Activated CD4-positive, alpha-beta T cell treated with anti-CD3 and anti-CD28 coated beads for 24 hours (primary cell): ENCODE measurements at regions not wholly inside any gene's neighbourhood (a gene's known extent, or its start where the extent isn't known, plus 50 kb on each side); places are given as distances from the start of the nearest gene placed in this dataset.

ENCODE experiments used
- DNase-seq, 2 donors: peaks; one replicate each; pipeline ENCODE4 v3.0.0-alpha.2; 2020; ENCODE audit warnings: low read depth in 2 of 2

GRCh38 chr5:57804505-57804904, 321.9 kb upstream of the ACTBL2 start:
- no peak for DNase-seq

- DNase-seq, result no peak
Measured at GRCh38 chr5:57804007-57804444, 321.4 kb upstream of the ACTBL2 start.

GRCh38 chr5:57802131-57802530, 319.5 kb upstream of the ACTBL2 start:
- no peak for DNase-seq

GRCh38 chr5:57795203-57795602, 312.6 kb upstream of the ACTBL2 start:
- DNase-seq, result no peak

DNA sequence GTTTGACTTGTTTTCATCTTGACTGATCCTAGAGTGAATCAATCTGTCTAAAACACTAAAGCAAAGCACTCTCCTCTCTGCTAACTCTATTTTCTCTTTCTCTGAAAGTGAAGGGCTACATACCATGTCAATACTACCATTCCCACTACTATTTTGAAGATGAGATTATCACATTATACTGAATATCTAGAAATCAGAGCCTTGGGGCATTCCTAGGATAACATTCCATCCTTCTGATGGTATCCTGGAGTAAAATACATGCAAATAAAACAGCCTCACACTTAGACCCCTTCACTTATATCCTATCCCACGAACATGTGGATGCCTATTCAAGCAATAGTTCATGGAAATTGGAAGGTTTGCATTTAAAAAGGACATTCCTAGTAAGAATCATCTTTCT, 309.3 kb upstream of the ACTBL2 start:
- DNase-seq, result no peak

DNA sequence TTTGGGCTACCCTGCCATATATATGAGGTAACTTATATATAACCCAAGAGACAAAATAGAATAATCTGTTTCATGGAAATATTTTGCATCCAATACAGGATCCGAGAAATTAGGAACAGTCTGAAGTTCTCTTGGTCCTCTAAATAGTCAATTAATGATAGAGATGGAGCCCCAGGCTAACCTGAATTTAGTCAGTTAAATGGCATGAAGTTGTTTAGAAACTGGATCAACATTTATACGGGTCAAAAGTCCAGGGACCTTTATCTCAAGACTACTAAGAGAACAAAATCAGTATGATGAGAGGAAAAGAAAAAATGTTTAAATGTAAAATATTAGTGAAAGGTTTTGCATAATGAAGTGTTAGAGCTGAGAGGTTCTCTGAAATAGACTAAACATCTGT, 303.3 kb upstream of the ACTBL2 start:
- DNase-seq, result no peak

- no peak for DNase-seq
Measured at GRCh38 chr5:57784121-57784520, 301.5 kb upstream of the ACTBL2 start.

GRCh38 chr5:57783693-57784092, 301.1 kb upstream of the ACTBL2 start:
- no peak for DNase-seq

DNA sequence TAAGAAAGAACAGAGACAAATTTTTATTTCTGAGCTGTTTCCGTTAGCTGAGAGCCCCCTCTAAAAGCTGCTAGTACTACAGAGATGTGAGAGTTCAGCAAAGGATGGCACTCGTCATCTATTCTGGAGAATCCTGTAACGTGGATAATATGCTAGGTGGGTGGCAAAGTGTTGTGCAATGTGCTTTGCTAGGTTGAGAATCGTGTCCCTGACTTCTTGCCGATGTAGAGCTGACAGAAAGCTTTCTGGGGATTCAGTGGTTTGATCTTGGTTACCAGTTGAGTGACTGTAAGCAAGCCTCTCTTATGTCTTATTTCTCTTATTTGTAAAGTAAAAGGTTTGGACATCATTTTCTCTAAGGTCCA, 298.3 kb upstream of the ACTBL2 start:
- no peak for DNase-seq

DNA sequence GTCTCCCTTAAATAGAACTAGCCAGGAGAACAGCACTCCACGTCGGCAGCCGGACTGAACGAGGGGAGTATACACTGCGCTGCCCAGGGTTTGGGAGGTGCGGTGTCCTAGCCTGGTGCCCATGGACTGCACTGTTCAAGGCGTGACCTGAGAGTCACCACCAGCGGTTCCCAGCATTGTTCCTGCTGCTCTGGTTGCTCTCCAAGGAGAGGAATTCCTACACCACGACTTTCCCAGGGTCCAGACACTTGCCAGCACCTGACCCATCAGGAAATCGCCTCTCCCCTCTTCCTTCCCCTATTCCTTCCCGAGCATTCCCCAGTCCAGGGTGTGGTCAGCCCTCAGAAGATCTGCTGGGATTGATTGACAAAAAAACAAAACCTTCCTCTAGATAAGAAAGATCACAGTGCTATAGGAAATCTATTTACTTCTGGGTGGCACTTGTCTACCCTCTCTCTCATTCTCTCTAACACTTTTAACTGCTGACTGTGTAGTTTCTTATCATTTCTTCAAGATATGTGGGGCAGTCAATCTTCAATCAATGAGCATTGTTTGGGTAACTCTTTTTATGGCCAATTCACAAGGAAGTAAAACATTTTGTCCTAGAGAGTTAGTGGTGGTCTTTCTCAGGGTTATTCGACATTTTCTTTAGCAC, 297.8 kb upstream of the ACTBL2 start:
- no peak for DNase-seq

DNA sequence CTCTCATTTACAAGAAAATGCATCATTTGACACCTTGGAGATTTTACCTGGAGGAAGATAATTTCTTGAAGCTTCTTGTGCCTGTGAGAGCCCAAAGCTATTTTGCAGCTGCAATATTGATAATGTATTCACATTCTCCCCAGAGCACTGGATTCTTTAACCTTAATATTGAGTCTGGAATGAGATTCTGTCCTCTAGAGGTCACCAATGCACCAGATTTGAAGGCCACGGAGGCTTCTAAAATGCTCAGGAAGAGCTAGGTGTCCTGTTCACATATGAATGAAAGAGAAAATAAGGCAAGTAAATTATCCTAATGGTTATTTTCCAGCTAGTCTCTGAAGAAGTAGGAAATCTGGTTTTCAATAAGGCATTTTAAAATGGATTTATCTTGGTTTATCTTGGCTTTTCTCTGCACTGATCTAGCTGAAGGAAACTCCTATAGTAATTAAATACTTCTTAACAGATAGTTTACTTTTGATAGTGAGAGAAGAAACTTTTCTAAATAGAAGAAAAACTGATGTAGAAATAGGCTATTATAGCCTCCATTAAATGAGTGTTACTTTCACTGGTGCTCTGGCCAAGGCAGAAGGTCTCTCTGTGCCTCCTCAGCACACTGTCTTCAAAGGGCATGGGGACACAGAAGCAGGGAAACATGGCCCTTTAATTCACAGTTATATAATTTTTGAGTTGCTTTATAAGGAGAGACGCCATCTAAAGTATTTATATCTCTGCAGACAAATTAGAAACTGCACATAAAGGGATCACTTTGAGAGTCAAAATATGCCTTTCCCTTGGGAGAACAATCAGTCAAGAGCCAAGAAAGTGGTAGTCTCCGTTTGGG, 297.0 kb upstream of the ACTBL2 start:
- no peak for DNase-seq

DNA sequence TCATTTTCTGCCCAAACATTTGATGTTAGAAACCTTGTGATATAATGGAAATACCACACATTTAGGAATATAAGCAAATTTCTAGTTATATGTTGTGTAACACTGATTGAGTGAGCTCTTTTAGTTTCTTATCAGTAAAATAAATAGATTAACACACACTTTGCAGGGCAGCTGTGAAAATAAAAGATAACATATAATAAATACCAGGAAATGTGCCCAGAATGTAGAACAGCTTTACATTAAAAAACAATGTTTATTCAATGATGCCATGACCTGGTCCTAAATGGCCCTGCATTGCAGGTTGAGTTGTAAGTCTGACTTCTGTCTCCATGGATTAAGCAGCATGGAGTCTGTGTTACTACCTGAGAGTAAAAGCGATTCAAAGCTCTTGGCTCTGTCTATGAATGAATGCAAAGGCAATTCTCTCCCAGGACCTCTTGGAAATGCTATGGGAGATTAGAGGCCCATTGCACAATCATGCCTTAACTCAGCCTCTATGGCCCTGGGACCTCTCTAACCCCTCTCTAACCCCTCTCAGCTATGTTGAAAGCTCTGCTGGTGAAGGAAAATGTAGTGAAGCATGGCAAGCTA, 296.0 kb upstream of the ACTBL2 start:
- DNase-seq, result no peak

DNA sequence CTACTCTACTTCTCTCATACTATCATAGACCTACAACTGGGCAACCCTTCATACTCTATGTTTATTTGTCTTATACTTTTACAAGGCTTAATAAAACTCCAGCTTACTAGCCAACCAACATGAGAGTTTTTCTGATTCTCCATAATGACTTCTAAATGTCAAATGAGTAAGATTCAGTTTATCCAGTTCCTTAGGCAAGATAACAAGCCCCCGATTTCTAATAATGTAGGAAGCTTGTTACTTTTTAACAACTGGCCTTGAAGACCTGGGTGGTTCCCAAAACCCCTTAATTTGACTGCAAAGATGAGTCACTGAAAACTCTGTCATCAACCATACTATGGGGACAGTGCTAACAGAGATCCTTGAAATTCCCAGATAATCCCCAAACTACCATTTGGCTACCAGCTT, 294.6 kb upstream of the ACTBL2 start:
- DNase-seq, result no peak

DNA sequence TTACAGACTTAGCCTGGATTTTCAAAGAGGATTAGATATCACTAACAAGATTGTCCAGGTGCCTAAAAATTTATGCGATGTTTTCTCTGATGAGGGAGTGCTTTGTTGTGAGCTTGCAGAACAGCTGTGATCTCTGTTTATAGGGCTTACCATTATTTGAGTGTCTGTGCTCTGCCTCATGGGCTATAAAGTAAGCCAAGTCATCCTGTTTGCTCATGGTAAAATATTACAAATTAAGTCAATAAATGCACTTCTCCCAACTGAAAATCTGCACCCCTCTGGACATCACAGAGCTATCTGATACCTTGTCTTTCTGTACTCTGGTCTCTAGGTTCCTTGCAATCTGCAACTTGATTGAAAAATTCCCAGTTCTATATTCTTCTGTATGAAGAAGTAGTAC, 293.4 kb upstream of the ACTBL2 start:
- DNase-seq, result no peak

- DNase-seq, result no peak
Measured at GRCh38 chr5:57774439-57774838, 291.8 kb upstream of the ACTBL2 start.

DNA sequence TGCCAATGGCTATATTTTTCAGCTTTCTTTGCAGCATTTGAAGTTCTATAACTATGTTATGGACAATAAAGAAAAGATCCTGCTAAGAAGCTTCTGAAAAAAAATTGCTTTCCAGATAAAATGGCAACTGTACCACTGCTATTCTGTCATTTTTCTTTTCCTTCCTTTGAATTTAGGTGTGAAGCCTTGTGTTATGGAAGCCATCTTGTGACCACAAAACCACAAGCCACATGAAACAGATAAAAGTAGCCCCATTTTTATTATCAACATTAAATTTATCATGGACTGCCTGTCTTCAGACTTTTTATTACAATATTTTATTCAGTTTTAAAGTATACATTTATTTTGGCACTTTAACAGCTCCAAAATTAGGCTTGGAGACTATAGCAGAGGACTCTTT, 289.9 kb upstream of the ACTBL2 start:
- no peak for DNase-seq

GRCh38 chr5:57770039-57770438, 287.4 kb upstream of the ACTBL2 start:
- DNase-seq, result no peak

- DNase-seq, result no peak
Measured at GRCh38 chr5:57768745-57769144, 286.1 kb upstream of the ACTBL2 start.

- no peak for DNase-seq
Measured at GRCh38 chr5:57764479-57765089, 282.0 kb upstream of the ACTBL2 start.

DNA sequence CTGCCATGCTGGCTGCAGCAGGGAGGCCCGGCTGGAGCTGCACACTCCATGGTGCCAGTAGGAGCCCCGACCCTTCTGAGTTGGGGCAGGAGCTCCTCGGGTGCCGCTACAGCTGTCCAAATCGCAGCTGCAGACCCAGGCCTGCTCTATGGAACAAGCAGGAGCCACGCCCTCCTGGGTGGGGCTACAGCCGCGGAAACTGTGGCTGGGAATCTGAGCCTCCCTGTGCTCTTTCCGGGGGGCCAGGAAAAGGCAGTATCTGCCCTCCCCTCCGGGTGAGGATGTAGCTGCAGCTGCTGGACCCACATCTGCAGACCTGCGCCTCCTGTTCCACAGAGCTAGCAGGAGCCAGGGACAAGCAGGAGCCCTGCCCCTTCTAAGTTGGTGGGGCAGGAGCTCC, 278.9 kb upstream of the ACTBL2 start:
- no peak for DNase-seq

DNA sequence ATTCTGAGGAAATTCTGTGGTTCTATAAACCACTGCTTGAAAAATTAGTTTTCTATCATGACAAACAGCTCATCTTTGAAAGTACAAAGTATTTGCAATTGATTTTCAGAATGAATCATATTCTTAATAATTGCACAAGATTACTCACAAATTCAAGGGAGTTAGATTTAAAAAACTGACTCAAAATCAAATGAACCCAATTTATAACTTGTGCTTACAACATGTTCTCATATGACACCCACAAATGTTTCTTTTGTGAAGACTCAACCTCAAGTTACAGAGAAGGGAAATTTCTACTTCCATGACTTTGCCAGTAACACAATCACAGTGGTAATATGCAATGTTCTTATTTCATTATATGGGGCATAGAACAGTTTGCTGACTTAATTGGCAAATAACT, 272.0 kb upstream of the ACTBL2 start:
- no peak for DNase-seq

- no peak for DNase-seq
Measured at GRCh38 chr5:57753446-57753845, 270.8 kb upstream of the ACTBL2 start.

GRCh38 chr5:57751710-57752109, 269.1 kb upstream of the ACTBL2 start:
- no peak for DNase-seq
